ENCODE measurements at regions not wholly inside any gene's neighbourhood (a gene's known extent, or its start where the extent isn't known, plus 50 kb on each side); places are given as distances from the start of the nearest gene placed in this dataset.
A peak's percentile ranks its signal among the peaks of the same experiment; 100 is the strongest.

DNA sequence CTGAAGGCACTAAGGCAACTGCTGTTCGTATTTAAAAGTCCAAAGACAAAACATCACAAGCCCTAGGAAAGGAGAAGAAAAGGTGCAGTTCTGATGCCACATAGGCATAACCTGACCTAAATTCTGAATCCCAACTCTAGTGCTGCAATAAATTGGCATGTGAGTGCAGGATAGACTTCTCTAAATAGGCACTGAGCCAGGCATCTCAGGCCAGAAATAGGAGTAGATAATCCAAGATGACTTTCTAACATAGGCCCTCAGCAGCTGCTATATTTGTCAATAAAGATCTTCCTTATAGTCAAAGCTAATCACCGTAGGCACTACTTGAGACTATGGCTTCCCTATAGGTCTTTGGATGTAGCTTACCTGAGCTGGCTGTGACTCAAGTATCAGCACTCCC, 1163.8 kb downstream of the SORCS1 start:
- DNase-seq (ENCODE audit: low read depth in 4 of 4, low spot score in 3 of 4): no peak

DNA sequence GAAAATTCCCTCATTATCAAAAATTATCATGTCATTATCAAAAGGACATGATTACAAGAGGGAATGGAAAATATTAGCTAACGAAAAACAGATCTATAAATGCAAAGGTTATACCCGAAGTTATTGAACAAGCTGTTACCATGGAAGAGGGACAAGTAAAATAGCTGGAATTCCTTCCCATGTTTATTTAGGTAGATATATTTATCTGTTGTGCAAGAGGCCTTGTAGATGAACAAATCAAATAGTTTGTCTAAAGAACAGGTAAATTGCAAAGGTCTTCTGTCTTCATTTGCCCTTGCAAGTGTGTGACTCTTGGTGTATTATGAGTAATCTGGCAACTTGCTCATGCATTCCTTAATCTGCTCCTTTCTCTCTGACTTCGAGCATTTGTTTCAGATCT, 1170.9 kb downstream of the SORCS1 start:
- DNase-seq (ENCODE audit: low read depth in 4 of 4, low spot score in 3 of 4): no peak

DNA sequence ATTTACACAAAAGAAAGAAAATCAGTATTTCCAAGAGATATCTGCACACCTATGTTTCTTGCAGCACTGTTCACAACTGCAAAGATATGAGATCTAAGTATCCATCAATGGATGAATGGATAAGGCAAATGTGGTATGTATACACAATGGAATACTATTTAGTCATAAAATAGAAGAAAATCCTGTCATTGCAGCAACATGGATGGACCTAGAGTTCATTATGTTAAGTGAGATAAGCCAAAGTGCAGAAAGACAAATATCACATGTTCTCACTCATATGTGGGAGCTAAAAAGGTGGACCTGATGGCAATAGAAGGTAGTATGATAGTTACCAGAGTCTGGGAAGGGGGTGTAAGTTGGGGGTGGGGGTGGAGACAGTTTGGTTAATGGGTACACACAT, 1171.6 kb downstream of the SORCS1 start:
- no peak for DNase-seq (ENCODE audit: low read depth in 4 of 4, low spot score in 3 of 4)

GRCh38 chr10:105990529-105990928, 1174.0 kb downstream of the SORCS1 start:
- DNase-seq (ENCODE audit: low read depth in 4 of 4, low spot score in 3 of 4): no peak

GRCh38 chr10:105989995-105990394, 1174.5 kb downstream of the SORCS1 start:
- DNase-seq (ENCODE audit: low read depth in 4 of 4, low spot score in 3 of 4): no peak

DNA sequence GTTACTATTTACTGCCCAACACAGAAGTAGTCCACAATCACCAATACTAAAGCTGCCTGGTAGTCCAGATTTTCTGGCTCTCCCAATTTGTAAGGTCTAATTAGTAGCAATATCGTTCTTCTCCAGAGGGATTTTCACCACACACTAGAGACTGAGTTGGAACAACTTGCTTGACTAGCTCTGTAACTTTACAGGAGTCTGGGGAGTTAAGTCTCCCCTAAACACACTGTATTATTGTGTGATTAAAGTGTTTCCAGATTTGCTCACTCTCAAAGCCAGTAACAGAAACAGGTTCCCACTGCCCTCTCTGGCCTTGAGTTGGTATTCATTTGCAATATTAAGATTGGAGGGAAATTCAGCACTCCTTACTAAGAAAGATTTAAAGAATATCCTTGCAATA, 1175.7 kb downstream of the SORCS1 start:
- DNase-seq (ENCODE audit: low read depth in 4 of 4, low spot score in 3 of 4): no peak

DNA sequence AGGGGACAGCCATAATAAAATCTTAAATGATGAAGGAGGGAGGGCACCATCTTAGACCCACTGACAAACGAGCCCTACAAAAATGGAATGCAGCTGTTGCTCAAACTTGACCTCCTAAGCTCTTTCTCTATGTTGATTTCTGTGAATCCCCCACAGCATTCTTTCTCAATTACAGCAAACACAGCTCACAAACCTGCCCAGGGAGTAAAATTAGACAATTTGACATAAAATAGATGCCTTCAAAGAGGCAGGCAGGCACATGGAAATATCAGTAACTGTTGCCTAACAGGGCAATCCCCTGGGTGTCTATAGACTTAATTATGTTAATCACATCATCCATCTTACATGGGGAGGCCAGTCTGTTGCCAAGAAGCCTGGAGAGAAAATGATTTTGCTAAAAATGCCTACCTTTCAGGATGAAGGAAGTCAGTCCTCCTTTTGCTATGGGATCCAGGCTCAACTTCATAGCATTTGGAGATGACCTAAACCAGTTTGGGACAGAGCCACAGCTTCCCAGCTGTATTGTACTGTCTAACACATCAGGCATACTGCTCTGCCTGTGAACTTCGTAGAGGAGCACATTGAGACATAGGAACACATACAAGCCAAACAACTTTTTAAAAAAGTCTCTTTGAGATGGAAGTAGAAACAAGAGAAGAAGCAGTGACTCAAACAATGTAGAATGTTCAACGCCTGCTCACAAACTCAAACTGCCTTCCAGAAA, 1177.4 kb downstream of the SORCS1 start:
- DNase-seq (ENCODE audit: low read depth in 4 of 4, low spot score in 3 of 4): peak in 1 of 4 donors; percentile 22

DNA sequence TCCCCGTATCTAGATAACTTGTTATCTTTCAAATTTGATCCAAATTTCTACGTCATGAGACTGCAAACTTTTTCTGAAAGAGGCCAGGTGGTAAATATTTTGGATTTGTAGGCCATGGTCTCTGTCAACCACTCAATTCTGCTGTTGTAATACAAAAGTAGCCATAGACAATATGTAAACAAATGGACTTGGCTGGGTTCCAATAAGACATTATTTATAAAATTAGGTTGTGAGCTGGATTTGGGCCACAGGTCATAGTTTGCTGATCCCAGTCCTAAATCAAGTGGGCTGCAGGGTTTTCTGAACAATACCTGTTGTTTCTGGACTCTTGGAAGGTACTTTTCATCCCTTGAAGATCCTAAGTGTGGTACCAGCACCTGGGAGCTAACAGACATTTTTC, 1178.0 kb downstream of the SORCS1 start:
- no peak for DNase-seq (ENCODE audit: low read depth in 4 of 4, low spot score in 3 of 4)

DNA sequence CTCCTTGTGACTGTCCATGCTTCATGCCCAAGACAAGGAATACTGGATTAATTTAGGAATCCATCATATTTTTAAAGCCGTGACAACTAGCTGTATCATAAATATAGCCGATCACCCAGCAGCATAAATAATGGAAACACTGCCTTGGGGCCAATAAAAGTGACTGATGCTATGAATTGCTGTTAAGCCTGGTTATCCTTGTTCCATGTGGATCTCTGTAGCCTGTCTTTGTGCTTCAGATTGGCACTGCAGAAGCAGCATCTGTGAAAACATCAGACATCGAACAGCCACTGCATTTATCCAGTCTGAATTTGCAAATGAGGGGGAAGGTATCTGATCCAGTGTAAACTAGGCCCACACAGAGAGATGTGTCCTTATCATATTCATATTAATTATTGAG, 1181.8 kb downstream of the SORCS1 start:
- DNase-seq (ENCODE audit: low read depth in 4 of 4, low spot score in 3 of 4): no peak

DNA sequence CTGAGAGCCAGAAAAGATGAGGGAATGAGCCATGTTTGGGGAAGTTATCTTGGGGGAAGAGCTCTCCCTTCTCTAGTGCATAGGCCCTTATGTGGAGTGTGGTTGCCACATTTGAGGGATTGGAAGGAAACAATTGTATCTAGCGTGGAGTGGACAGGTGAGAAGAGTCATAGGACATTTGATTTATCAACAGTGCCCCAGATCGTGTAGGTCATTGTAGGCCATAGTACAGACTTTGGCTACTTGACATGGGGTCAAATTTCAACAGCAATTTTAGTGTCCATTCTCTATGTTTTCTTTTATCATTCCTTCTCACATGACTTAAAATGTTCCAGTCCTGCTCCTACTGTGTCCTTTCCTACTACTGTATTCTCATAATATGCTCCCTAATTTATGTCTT, 1182.8 kb downstream of the SORCS1 start:
- DNase-seq (ENCODE audit: low read depth in 4 of 4, low spot score in 3 of 4): no peak

DNA sequence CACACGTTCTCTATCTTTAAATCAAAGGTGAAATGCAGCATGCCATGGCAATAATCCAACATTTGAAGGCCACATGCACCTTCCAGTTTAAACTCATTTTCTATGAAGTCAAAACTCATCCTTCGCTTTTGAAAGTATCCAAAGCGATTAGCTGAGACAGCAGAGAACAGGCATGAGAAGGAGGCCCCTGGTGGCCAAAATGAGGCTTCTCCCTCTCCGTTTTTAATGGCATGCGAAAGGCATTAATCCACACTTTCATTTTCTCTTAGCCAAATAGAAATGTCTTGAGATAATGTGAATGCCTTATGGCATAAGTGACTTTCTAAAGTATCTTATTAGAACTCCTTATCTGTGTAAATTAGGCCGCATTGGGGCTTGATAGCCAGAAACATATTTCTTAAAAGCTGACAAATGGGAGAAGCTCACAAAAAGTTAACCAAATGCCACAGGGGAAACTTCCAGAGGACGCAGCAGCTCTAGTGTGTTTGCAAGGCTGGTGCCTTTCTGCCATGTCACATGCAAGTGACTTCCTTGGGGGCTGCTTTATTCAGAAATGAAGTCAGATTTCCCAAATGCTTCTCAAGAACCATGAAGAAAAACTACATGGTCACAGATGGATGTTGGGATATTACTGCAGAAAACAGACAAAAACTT, 1189.6 kb downstream of the SORCS1 start:
- DNase-seq (ENCODE audit: low read depth in 4 of 4, low spot score in 3 of 4): no peak

GRCh38 chr10:105973902-105974301, 1190.6 kb downstream of the SORCS1 start:
- no peak for DNase-seq (ENCODE audit: low read depth in 4 of 4, low spot score in 3 of 4)

GRCh38 chr10:105973360-105973759, 1191.1 kb downstream of the SORCS1 start:
- DNase-seq (ENCODE audit: low read depth in 4 of 4, low spot score in 3 of 4): no peak

GRCh38 chr10:105971460-105971859, 1193.0 kb downstream of the SORCS1 start:
- DNase-seq (ENCODE audit: low read depth in 4 of 4, low spot score in 3 of 4): no peak

DNA sequence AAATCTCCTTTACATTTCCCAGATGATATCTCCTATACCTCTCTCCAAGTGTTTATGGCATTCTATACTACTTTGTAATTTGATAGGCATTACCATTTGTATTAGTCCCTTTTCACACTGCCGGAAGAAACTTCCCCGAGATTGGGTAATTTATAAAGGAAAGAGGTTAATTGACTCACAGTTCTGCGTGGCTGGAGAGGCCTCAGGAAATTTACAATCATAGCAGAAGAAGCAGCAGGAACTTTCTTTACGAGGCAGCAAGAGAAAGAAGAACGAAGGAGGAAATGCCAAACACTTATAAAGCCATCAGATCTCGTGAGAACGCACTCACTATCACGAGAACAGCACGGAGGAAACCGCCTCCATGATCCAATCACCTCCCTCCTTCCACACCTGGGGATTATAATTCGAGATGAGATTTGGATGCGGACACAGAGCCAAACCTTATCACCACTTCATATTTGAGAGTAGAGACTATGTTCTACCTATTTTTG, 1194.6 kb downstream of the SORCS1 start:
- DNase-seq (ENCODE audit: low read depth in 4 of 4, low spot score in 3 of 4): no peak

DNA sequence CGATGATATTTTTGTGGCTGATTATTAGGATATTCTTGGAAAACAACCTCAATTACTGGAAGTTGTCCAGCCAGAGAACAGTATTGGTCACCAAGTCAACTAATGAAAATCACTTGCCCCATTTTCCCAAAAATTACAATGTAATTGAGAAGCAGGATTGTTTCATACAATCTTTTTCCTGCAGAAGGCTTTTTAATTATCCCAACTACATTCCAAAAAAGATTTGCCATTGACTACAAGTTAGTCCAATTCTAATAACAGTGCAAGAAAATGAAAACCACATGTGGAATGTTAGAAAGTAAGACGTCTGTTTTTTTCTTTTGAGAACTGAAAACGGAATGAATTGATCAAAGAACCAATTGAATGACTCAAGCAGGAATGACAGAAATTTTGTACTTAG, 1195.8 kb downstream of the SORCS1 start:
- no peak for DNase-seq (ENCODE audit: low read depth in 4 of 4, low spot score in 3 of 4)

- no peak for DNase-seq (ENCODE audit: low read depth in 4 of 4, low spot score in 3 of 4)
These were observed 1197.2 kb downstream of the SORCS1 start for GRCh38 chr10:105967256-105967655.

- no peak for DNase-seq (ENCODE audit: low read depth in 4 of 4, low spot score in 3 of 4)
These were observed 1199.4 kb downstream of the SORCS1 start for GRCh38 chr10:105965141-105965540.

DNA sequence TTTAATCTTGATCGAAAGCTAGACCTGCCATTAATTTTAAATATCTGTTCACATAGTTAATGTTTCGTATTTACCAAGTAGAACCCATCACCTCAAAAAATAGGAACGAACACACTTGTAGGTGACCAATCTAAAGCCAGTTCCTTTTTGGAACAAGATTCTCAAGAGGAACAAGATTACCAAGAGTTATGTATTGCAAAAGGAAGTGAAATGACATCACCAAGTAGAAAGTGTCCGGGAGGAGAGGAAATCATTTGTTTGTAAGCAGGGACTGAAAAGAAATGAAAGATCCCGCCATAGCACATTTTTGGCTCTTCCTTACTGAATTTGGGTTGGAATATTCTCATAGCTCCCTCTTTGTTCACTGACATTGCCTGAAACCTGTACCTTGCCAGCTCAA, 1200.5 kb downstream of the SORCS1 start:
- DNase-seq (ENCODE audit: low read depth in 4 of 4, low spot score in 3 of 4): no peak

DNA sequence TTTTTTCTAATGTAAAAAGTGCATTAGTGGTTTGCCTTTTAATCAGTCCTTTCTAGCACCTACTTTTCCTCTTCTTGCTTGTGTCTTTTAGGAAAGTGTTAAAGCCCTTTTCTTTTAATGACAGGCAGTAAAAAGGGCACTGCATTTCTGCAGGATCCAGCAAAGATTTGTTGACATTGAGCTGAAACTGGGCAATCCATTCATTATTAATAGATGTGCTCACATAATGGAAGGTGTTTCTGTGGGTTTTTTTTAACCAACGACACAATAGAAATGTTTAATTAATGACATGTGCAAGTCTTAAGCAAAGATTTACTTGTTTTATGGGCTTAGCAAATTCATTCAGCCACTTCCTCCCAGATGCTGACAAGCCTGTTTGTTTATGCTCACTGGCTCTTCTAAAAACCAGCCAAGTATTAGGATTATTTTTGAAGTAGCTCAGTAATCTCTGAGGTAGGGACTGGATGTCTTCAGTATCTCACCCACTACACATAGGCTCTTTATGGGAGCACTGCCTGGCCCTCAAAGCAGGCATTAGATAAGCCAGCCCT, 1201.1 kb downstream of the SORCS1 start:
- no peak for DNase-seq (ENCODE audit: low read depth in 4 of 4, low spot score in 3 of 4)

GRCh38 chr10:105956550-105956949, 1208.0 kb downstream of the SORCS1 start:
- no peak for DNase-seq (ENCODE audit: low read depth in 4 of 4, low spot score in 3 of 4)

DNA sequence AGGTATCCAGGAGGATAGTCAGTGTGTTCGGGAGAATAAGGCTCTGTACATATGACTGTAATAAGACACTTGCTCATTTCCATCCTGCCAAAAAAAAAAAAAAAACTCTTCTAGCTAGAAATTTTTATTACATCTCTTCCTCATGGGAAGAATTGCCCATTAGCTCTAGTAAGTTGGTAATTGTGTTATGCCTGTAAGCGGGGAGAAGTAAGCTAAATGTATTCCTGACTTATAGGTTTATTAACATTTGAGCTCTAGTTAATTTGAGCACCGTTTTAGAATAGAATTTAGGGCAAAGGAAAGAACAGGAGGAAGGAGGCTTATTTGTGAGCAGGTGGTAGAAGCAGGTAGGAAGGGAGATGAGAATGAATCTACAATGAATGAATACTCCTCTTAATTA, 1210.6 kb downstream of the SORCS1 start:
- DNase-seq (ENCODE audit: low read depth in 4 of 4, low spot score in 3 of 4): no peak
